Retina (tissue), 1 donor: ENCODE measurements at regions not wholly inside any gene's neighbourhood (a gene's known extent, or its start where the extent isn't known, plus 50 kb on each side); places are given as distances from the start of the nearest gene placed in this dataset.
"Not testable (repeated sequence)": the region's sequence is repeated elsewhere in the genome, so short reads cannot be mapped to it uniquely, and the experiment has no call there.

ENCODE experiments used
- DNase-seq: peaks from one replicate; pipeline ENCODE4 v3.0.0-alpha.2; 2016

DNA sequence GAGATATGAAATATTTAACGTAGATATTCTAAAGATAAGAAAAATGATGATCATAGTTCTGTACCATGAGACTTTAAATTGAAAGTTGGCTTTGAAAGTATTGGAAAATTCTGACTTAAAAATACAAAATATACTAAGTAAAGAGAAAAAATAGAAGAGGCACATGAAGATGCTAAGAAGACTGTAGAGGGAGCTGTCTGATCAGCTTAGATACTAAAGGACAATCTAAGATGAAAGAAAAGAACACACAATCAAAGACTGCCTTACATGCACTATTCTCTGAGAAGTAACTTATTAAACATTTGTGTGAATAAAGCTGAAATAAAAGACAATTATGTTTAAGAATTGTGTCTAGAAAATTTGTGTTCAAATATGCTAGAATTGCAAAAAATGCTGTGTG is 55.1 kb downstream of the RBMXL2 start:
- DNase-seq, result peak; percentile 13

DNA sequence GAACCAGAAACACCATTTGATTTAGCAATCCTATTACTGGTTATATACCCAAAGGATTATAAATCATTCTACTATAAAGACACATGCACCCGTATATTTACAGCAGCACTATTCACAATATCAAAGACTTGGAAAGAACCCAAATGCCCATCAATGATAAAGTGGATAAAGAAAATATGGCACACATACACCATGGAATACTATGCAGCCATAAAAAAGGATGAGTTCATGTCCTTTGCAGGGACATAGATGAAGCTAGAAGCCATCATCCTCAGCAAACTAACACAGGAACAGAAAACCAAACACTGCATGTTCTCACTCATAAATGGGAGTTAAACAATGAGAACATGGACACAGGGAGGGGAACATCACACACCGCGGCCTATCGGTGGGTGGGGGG is 61.3 kb downstream of the RBMXL2 start:
- not testable (repeated sequence) for DNase-seq

DNA sequence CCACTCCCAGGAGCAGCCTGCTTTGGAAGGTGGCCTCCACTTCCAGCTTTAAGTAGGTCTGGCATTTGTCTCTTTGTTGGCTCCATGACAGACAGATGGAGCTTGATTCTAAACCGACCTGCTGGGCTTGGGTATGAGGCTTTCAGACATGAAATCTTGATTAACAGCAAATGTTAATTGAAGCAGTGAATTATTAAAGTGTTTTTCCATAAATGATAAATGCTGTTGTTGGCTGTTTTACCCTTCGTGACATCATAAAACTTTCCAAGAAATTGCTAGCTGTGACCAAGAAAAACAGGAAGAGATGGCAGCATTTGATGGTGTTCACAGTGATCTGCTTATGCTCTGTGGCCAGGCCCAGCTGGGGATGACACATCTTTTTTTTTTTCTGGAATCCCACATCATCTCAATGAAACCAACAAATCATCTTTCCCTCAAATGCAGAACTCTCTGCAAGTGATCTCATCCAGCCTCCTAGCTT is 66.1 kb downstream of the RBMXL2 start:
- DNase-seq, result no peak

DNA sequence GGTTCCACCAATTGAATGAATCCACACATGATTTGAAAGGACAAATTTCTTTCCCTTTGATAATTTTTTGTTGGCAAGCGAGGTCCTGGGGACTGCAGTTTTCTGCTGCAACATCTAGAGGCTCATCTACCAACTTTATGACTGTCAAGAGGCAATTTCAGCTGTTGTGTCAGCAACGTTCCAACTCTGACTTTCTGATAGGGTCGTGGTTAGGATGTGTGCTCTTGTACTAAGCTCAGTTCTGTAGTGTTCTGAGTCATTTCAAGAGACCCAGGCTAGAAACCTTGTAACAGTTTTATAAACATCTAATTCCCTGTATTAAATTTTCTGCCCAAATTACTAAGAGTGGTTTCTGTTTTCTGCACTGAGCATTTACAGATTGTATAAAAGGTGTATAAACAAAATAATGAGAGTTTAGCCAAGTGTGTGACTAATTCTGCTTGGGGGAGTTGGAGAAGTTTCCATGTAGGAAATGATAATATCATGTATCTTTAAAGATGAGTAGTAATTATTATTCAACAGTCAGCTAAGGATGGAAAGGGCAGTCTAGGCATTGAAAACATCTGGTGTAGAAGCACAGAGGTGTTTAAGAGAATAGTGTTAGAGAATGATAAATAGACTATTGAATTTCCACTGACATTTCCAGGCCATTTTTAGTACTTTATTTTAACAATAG is 72.2 kb downstream of the RBMXL2 start:
- DNase-seq, result no peak

DNA sequence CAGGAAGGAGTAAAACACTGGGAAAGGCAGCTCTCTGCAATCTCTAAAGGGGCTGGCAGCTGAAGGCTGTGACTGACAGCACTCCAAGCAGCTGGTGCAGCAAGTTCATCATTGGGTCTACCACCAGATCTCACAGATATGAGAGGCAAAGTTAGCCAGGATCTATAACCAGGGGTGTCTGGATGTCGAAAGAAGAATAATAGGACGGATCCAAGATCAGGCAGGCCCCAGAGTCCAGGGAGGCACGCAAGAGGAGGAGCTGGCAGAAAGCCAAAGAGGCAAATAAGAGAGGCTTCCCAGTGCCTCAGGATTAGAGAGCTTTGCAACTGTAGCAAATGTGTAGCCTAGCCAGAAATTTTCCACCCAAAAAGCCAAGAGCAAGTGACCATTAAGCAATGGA is 77.1 kb downstream of the RBMXL2 start:
- no peak for DNase-seq

DNA sequence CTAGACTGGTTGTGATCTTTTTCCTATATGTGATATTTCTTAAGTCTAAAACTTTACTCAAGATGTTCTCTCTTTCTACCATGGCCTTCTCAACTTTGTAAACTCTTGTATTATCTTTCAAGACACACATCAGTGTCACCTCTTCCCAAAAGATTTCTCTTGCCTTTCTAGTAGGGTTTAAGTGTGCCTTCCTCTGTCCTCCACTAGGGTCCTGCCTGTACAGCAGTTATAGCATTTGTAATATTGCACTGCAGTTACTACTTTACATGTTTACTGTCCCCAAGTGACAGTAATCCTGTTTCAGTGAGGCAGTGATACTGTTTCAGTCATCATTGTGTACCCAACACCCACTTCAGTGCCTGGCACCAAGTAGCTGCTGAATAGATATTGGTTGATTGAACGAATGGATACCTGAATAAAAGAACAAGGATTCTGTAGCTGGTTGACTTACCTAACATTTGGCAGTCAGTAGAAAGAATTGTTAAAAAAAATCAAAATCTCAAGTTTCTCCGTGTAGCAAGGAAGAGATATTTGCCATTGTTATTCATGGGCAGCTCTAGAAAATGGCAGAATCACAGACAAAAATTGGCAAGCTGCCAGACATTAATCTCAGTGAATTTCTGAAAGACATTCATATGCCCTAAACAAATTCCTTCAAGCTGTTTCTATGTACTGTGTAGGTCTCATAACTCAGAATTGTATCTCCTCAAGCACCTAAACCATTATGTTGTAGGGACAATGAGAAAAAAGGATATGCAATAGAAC is 79.4 kb downstream of the RBMXL2 start:
- DNase-seq, result no peak

DNA sequence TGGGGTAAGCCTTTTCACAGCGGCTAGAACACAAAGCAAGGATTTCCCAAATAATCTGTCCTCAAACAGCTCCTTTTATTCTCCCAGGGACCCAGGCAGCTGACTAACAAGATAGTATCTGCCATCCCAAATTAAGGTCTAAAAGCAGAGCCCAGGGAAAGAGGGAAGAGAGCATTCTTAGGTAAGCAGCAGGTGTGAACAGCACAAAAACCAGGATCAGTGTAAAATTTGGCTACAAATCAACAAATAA is 79.9 kb downstream of the RBMXL2 start:
- DNase-seq, result no peak

DNA sequence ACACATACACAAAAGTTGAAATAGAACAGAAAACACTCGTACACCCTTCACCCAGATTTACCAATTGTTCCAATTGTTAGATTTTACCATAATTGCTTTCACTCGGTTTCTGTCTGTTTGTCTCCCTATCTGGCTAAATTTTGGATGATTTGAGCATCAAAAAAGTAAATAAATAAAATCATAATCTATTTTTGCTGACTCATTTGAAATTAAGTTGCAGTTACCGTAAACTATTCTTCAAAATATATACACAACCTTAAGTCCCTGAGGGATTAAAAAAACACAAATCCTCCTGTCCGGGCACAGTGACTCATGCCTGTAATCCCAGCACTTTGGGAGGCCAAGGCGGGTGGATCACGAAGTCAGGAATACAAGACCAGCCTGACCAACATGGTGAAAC is 81.3 kb upstream of the SYT9 start:
- DNase-seq, result no peak

DNA sequence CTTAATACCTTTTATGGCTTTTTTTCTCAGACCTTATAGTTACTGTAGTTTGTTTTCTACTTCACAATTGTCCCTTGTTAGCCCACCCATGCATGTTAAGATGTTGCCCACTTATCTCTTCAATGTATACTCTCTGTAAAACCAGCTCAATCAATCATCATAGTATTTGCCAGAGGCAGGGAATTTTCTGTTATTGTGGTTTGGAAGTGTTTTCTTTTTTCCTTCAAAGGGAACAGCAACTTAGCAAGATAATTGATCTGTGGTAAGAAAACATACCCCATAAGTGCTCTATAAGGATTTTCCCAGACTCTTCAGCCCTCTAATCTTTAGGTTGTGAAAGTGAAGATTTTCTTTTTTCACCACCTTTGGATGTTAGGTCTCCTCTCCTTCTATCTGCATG is 76.7 kb upstream of the SYT9 start:
- DNase-seq, result no peak

DNA sequence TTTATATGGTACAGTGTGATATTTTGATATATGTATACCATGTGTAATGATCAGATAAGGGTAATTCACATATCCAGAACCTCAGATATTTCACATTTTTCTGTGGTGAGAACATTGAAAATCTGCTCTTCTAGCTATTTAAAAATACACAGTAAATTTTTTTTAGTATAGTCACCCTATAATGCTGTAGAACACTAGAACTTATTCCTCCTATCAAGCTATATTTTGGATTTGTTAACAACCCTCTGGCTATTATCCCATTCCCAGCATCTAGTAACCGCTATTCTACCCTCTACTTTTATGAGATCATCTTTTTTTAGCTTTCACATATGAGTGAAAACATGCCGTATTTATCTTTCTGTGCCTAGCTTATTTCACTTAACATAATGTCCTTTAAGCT is 65.5 kb upstream of the SYT9 start:
- DNase-seq, result no peak

DNA sequence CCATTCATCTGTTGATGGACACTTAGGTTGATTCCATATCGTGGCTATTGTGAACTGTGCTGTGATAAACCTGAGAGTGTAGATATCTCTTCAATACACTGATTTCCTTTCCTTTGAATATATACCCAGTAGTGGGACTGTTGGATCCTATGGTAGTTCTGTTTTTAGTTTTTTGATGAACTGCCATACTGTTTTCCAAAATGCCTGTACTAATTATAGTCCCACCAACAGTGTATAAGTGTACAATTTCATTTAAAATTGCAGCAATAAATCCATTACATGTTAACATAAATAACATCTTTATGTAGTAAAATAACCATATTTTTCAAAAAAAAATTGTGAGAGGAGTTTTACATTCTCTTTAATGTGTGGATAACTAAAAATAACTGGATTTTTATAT is 65.0 kb upstream of the SYT9 start:
- DNase-seq, result no peak

DNA sequence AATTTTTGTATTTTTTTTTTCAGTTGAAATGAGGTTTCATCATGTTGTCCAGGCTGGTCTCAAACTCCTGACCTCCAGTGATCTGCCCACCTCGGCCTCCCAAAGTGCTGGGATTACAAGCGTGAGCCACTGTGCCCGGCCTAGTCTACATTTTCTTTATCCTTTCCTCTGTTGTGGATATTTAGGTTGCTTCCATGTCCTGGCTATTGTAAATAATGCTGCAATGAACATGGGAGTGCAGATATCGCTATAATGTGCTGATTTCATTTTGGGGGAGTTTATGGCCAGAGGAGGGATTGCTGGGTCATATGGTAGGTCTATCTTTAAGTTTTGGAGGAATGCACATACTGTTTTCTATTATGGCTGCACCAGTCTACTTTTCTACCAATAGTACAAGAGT is 58.9 kb upstream of the SYT9 start:
- DNase-seq, result not testable (repeated sequence)

DNA sequence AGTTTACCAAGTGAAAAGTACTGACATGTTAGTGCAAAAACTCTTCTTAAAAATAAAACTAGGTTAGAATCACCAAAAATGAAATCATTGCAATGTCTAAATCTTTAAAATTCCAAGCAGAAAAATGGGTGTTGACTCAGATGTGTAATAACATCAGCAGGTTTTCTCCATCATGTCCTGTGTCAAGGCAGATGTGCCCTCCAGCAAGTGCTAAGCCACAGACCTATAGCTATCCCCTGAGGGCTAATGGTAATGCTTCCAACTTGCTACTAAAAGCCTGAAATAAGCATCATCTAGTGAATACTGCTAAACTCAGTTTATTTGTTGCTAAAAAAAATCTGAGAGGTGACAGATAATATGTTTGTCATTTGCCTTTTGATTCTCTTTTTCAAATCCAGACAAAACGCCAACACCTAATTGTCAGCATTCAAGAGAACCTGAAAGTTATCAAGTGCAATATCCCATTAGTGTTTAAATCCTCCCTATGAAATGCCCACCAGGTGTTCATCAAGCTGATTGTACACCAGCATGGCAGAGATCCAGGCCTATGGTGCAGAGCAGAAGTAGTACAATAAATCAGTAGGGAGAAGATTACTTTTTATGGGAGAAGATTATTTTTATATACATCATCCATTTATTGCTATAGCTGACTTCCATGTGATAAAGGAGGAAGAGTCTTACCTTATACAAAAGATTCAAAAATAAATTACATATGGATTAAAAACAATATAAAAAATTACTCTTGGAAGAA is 55.1 kb upstream of the SYT9 start:
- DNase-seq, result peak; percentile 14

DNA sequence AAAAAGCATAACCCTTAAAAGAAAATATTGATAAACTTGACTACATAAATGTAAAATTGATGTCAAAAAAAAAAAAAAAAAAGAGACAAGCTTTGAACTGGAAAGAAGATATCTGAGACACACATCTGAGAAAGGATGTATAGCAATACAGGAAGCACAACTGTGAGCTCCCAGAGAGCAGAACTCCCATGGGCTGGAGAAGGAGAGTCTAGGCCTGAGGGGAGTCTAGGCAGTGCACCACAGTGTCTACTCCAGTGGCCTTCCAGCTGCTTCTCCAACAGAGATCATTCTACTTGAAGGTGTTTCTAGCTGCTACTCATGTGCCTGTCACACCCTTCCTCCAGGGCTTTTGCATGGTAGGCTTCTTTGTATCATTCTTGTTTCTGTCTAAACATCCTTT is 54.2 kb upstream of the SYT9 start:
- DNase-seq, result no peak
